Hypothalamus (tissue), 51 donors: ENCODE measurements at regions not wholly inside any gene's neighbourhood (a gene's known extent, or its start where the extent isn't known, plus 50 kb on each side); places are given as distances from the start of the nearest gene placed in this dataset.

Experiments
- DNase-seq, 51 donors: peaks; one replicate each; lab custom pipeline; 2025; lab: John Stamatoyannopoulos, UW

DNA sequence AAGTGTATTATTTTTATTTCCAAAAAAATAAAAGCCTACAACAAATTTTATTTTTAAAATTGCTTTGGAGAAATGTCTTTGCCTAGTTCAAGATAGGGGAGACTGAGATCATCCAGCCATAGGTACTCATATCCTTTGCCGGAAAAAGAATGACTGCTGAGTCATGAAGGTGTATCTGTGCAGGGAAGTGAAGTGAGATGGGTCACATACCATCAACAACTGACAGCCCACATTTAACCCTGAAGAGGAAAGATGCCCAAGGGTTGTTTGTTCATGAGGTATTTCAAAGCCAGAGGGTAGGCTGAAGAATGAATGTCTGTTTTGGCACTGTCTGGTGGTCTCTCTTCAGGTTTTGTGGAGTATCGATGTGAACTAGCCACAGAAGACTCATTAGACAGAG is 106.7 kb upstream of the TTC29 start:
- no peak for DNase-seq

DNA sequence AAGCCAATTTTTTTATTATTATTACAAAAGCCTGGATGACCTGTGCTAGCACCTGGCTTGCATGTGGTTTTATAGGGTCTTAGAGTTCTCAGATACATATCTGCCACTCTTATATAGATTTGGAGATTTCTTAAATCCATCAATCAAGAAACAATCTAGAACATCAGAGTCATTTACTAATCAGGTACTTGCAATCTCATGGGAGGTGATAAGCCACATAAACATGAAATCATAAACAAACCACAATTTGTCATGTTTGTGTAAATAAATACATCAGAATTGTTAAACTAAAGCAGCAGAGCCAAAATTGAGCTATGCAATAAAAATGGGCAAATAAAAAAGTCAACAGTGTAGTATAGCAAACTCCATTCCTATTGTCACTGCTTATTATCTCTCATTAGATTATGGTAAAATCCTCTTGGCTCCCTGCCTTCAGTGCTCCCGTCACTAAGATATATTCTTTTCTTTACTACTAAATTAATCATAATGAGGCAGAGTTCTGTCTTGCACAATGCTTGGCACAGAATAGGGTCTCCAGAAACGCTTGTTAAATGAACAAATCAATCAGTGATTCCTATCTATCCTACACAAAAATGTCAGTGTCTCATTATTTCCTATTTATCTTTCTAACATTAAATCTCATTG is 108.7 kb upstream of the TTC29 start:
- no peak for DNase-seq

DNA sequence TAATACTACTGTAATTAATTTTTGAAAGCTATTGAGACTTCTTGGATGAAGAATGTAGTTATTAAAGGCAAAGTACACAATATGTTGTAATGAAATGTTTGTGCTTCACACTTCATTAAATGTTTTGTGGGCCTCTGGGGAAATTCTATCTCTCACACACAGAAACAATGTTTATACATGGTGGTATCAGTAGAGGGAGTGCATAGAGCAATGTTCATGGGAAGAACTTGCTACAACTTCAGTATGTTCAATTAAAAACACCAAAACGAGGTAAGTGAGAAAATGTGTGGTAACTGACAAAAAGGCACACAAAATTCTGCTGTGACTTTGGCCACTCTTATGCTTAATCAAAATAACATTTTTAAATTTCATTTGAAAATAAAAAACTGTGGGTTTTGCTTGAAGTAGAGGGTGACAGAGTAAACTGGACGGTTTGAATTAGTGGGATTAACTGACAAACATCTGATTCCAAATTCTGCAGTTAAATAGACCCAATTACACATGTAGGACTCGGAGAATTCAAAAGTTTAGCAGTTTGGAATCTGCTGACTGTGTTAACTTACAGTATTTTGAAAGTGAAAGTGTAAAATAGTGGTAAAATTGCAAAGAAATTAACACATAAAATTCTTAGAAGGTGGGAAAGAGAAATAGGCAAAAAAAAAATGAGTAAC is 111.4 kb upstream of the TTC29 start:
- DNase-seq: no peak

DNA sequence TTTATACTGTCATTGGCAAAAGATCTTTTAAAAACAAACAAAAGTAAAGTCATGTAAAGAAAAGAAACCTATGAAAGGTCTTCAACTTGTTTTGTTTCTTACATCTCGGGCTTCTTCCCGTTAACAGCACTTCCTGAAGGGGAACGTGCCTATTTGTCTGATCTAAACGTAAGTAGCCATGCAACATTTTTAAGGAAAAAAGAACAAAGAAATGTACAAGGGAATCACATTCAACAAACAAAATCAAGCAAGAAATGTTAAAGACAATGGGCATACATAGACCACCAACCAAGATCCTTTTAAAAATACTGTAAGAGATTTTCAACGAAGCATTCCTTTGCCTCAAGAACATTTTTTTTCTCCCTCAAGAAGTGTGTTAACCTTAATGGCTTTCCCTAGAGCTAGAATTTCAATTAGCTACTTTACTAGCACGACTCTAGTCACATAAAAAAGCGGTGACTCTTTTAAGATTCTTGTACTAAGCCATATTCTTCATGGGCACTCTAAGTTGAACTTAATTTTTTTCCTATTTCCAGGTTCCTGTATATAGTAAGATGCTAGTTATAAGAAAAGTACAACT is 112.0 kb upstream of the TTC29 start:
- DNase-seq: no peak

DNA sequence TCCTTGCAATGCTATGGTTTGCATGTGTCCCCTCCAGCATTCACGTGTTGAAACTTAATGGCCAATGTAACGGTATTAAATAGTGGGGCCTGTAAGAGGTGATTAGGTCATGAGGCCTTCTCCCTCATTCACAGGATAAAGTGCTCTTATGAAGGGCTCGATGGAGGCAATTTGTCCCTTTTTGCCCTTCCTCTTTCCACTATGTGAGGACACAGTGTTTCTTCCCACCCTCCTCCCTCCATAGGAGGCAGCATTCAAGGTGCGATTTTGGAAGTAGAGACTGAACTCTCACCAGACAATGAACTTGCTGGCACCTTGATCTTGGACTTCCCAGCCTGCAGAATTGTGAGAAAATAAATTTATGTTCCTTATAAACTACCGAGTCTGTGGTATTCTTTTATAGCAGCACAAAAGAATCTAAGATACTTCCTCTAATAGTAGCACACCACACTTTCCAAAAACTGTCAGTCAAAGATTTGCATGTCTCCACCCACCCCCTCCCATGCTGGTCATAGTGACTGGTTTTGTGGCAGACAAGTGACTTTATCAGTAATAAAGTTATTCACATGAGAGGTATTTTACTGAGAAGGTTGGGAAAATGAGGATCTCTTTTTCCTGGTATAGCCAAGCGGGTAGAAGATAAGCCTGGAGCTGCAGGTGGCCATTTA is 113.5 kb upstream of the TTC29 start:
- no peak for DNase-seq

DNA sequence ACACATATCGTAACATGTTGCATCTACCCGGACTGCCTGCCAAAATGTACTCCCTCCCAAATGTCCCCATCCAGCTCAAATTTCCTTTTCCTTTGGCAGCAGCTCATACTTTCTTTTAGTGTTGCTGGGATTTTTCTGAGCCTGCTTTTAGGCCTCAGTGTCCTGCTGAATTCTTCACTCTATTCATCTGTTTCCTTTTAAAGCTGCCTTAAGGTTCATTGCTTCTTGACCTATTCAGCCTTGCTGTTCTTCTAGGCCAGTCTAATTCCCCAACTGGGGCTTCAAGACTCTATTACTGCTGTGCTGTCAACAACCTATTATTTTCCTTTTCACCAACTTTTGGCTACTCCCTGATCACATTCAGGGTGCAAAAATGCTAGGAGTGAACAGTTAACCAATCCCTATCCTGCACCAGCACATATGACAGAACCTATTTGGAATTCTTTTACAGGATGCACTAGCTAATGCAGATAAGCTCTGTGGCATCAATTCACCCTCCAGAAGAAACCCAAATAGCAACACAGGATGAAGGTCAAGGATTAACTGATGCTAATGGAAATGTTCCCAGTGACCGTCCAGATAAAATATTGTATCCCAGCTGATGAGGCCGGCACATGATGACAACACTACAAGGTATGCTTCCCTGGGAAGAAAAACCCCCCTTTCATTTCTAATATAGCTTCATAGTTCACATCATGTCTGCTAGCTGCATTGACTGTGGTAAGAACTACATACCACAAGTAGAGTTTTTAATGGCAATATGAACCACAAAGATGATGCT is 114.7 kb upstream of the TTC29 start:
- DNase-seq: peak in 1 of 51 donors; percentile 26

DNA sequence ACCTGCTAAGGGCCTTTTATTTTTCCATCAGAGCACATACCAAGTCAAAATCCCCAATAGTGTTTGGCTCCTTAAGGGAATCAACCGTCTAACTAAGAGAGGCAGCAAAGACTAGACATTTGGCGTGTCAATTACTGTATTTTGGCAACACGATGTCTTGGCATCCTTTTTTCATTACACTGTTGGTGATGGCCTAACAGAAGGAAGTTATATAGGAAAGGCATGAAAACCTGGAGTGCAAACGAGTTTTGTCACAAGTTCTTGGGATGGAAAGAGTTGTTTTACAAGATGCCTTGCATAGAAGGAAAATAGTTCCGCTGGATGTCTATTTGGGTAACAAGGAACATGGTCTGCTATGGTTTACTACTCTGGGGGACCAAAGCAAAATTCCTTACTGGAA is 119.2 kb upstream of the TTC29 start:
- no peak for DNase-seq

DNA sequence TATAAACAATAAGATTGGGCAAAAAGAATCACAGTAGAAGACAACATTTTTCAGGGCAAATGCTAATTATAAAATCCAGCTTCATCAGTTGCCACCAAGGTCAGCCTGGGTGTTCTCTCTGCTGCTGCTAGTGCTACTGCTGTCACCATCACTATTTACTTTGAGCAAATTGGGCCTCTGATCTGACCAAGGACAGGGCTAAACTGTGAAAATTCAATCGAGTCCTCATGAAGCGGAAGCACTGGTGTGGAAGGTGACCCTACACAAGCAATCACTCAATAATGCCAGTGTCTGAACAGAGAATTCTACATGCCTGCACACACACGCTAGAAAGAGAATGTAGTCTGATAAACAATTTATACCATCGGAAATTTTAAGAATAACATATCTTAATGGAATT is 122.9 kb upstream of the TTC29 start:
- no peak for DNase-seq

DNA sequence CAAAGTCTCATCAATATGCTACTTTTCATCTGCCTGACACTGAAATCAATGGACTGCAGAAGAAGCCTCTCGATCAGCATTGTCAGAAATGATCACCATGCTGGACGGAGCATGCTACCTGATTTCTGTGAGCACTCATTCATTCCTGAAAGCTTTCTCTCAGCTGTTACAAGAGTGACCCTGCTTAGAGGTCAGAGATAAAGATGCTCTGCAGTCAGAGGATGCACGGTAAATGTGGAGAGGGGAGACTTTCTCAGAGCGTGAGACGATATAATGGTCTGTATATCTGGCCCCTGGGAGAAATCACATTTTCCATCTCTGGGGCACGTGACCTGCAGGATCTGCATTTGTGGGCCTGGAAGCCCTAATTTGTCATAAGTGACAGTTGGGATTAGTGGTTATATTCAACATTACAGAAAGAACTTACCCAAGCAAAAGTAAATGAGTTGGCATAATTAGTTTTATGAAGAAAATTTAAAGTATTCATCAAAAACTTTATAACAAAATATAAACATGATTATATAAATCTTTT is 125.6 kb upstream of the TTC29 start:
- no peak for DNase-seq

DNA sequence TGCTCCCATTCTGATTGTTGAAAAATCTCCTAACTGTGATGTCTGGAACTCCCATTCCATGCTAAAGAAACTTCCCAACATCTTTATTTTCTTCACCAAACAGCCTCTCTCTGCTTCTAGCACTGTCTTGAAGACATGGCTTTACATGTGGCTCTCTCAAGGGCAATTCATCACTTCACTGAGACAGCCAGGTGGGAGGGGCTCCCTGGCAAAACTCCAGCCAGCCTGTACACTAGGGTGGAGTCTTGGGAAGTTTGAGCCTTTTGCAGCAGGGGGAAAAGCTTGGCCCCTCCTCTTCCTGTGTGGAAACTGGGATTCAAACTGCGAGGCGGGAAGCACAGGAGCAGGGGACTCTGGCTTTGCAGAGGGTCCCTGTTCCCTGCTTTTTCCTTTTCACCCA is 130.5 kb upstream of the TTC29 start:
- no peak for DNase-seq

DNA sequence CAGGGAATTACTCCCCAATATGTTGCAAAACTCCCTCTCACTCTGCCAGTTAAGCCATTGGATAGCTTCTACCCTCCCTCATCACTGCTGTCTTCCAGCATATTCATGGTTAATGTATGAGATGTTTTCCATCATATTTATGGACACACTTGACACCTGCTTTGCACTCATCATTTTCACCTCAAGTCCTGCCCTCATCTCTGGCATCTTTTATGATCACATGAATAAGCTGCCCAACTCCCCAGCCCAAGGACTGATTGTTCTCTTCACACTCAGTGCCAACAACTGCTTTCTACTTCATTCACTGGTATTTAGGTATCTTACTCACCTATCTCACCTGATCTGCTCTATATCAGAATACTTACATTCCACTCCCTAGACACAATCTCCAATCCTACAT is 131.1 kb upstream of the TTC29 start:
- no peak for DNase-seq

DNA sequence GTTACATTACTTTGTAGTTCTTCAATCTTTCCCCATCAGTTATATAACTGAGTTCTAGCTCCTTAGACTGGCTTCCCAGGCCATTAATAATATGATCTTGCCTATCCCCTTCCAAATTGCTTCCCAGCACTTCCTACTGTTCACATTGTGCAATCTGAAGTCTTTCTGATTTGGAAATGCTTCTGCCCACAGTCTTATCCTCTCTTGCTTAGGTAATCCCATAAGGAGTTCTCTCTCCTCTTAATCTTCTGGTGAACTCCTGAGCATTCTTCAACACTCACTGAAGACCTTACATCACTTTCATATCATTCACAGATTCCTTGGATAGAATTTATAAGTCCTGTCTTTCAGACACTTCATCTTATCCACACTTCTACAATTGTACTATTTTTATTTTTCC is 132.7 kb upstream of the TTC29 start:
- no peak for DNase-seq

DNA sequence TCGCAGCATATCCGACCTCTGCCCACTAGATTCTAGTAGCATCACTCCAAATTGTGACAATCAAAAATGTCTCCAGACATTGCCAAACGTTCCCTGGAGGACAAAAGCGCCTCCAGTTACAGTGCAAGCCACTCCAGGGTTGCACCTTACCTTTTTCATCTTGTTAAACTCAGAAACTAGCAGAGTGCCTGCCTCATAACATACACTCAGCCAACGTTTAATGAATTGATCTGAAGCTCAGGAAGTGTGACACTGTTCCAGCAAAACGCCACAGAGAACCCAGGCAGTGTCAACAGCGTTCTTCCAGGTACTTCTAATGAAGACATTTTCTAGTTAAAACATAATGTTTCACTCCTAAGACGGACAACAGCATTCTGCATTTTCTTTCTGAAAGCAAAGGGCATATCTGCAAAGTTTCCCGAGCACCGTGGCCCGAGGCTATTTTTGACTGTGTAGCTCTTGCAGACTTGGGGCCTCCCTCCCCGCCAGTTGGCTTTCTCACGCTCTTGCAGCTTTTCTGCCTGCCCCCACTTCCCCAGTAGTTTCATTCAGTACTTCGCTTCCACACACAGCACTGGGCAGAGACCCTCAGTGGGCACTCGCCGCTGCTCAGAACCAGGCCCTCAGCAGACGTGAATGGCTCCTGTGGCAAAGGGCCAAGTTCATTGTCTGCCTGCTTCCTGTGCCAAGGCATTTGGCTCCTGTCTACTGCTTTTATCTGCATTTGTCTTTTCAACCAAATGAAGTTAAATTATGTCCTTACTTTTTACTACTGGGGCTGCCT is 133.4 kb upstream of the TTC29 start:
- DNase-seq: peak in 18 of 51 donors; percentile 1 to 40 (median 10)

DNA sequence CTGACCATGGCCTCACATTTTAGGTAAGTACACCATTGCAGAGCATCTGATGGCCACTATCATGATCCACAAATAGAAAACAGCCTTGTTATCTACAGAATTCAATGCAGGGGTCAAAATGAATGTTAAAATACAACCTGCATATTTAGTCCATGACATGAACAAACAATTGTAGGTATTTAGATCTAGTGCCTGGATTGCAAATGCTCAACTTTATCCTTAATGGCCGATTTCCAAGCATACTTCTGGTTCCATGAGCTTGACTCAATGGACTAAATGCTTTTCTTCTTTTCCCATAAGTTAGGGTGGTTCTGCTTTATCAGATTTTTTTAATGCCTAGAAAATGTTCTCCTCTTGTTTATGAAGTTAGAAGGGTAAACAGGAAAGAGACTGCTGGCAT is 139.2 kb upstream of the TTC29 start:
- DNase-seq: no peak

DNA sequence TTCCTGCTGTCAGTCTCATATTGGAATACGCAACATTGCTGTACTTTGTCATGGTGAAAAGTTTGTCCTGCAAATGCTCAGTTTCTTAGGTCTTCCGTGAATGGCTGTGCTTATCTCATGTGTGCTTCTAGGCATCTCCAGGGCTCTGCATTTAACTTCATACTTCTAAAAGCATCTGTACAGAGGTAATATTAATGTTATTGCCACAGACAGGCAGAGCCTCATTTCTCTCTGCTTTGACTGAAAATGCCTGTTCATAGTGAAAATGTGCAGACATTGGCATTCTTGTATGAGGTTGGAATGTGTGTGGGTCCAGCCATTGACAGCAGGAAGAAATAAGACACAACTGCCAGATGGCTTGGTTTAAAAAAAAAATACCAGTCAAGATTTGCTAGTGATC is 140.1 kb upstream of the TTC29 start:
- DNase-seq: no peak

DNA sequence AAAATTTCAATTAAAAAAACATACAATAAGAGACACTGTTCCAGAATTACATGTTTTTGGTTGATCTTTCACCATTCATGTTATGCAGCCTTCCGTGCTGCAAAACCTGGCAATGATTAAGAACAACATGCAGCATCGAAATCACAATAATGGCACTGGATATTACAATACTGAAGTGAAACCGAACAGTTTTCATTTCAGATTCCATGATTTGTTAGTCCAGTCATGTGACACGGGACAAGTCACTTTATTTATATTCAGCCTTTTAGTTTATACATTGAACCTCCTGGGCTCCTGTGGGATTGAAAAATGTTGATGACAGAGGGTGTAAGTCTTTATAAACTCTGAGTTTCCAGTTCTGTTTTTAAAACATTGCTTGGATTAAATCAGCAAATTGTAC is 142.5 kb upstream of the TTC29 start:
- DNase-seq: no peak

DNA sequence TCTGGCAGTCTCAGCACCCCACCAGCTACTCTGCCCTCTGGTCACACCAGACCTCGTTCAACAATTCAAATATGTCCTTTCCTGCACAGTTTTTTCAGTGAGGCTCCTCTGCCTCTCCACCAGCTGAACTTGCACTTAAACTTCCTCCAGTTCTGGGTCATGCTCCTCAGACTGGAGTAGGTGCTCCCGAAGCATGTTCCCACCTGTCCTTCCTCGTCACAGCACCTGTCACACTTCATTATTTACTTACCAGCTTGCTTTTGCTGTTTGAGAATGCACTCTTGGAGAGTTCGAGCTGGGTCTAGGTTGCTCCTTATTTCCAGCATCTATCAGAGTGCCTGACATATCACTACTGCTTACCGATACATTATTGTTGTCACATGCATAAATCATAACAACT is 144.8 kb upstream of the TTC29 start:
- no peak for DNase-seq

DNA sequence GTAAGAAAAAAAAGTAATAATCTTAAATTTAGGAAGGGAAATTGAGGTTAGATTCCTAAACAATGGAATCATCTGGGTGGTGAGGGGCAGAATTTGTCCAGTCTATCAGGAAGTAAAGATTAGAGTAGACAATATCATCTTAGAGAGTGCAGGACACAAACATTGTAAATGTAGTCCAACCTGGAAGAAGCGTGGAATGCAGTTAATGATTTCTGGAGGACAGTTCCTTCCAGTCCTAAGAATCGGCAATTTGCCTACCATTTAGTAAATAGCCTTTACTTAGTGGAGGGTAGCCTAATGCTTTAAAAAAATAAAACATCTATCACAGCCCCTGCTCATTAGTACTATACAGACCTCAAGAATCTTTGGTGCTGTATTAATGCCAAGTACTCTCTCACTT is 147.5 kb upstream of the TTC29 start:
- no peak for DNase-seq

DNA sequence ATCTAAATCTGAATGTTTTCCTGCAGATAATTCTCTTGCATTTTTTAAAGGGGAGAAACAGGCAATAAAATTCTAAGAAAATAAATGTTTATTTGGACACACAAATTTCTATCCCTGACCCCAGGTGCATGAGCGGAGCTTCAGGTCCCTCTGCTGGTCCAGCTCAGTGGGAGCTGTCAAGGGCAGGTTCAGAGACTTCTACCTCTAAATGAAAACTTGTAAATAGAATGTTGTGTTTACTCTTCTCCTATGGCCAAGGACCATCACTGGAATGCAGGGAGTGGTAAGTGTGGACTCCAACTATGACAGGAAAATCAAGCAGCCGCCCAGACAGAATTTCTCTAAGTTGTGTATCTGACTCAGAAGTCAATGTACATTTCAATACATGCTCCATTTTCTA is 148.6 kb upstream of the TTC29 start:
- peak in 2 of 51 donors; percentile 1 to 7 for DNase-seq
